H9 (cell line): ENCODE measurements at regions not wholly inside any gene's neighbourhood (a gene's known extent, or its start where the extent isn't known, plus 50 kb on each side); places are given as distances from the start of the nearest gene placed in this dataset.

Source experiments
- DNase-seq: peaks from one replicate; pipeline ENCODE4 v3.0.0-alpha.2; 2017
- H2AFZ ChIP-seq: one replicate; pipeline ENCODE4 v1.6.1; 2013; ENCODE audit warnings: mild to moderate bottlenecking, low read length, control low read depth, moderate library complexity
- H2AK5ac ChIP-seq: 2 replicates; pipeline ENCODE4 v1.6.1; 2013; ENCODE audit warnings: low read length, control low read depth, mixed read lengths; ENCODE audit not compliant: insufficient read length
- H2BK120ac ChIP-seq: one replicate; pipeline ENCODE4 v1.6.1; 2013; ENCODE audit warnings: low read depth, mild to moderate bottlenecking, low read length, control low read depth, inconsistent platforms; ENCODE audit not compliant: poor library complexity, severe bottlenecking
- H2BK12ac ChIP-seq: 2 replicates; pipeline ENCODE4 v1.6.1; 2013; ENCODE audit warnings: low read length, control low read depth, mixed read lengths, low read depth; ENCODE audit not compliant: insufficient read length
- H2BK15ac ChIP-seq: 2 replicates; pipeline ENCODE4 v1.6.1; 2013; ENCODE audit warnings: low read depth, low read length, control low read depth
- H2BK20ac ChIP-seq: one replicate; pipeline ENCODE4 v1.6.1; 2013; ENCODE audit warnings: low read depth, mild to moderate bottlenecking, low read length, control low read depth, inconsistent platforms; ENCODE audit not compliant: poor library complexity, severe bottlenecking
- H2BK5ac ChIP-seq: 2 replicates; pipeline ENCODE4 v1.6.1; 2013; ENCODE audit warnings: low read length, control low read depth, mixed read lengths; ENCODE audit not compliant: insufficient read length
- H3K14ac ChIP-seq: 2 replicates; pipeline ENCODE4 v1.6.1; 2013; ENCODE audit warnings: low read length, control low read depth; ENCODE audit not compliant: insufficient read depth
- H3K18ac ChIP-seq: 2 replicates; pipeline ENCODE4 v1.6.1; 2013; ENCODE audit warnings: low read depth, mild to moderate bottlenecking, mixed read lengths, low read length, control low read depth; ENCODE audit not compliant: insufficient read length
- H3K23ac ChIP-seq: 2 replicates; pipeline ENCODE4 v1.6.1; 2013; ENCODE audit warnings: low read length, control low read depth, mixed read lengths, low read depth; ENCODE audit not compliant: insufficient read length
- H3K23me2 ChIP-seq: 2 replicates; pipeline ENCODE4 v1.6.1; 2013; ENCODE audit warnings: low read depth, mild to moderate bottlenecking, mixed read lengths, low read length, control low read depth; ENCODE audit not compliant: insufficient read length, poor library complexity, severe bottlenecking
- H3K27ac ChIP-seq: 2 replicates; pipeline ENCODE4 v1.5.1; 2013; ENCODE audit warnings: low read length, control low read depth, mixed read lengths, low read depth; ENCODE audit not compliant: insufficient read length
- H3K27me3 ChIP-seq: 2 replicates; pipeline ENCODE4 v1.6.1; 2013; ENCODE audit warnings: low read length, control low read depth, inconsistent platforms; ENCODE audit not compliant: insufficient read depth
- H3K4ac ChIP-seq: 2 replicates; pipeline ENCODE4 v1.6.1; 2013; ENCODE audit warnings: low read depth, mild to moderate bottlenecking, control low read depth, inconsistent platforms, low read length, moderate library complexity
- H3K4me1 ChIP-seq: 2 replicates; pipeline ENCODE4 v1.6.1; 2013; ENCODE audit warnings: low read length, control low read depth, inconsistent platforms; ENCODE audit not compliant: insufficient read depth
- H3K4me2 ChIP-seq: 2 replicates; pipeline ENCODE4 v1.6.1; 2013; ENCODE audit warnings: low read length, control low read depth, mixed read lengths; ENCODE audit not compliant: insufficient read length, insufficient read depth
- H3K56ac ChIP-seq: 2 replicates; pipeline ENCODE4 v1.6.1; 2013; ENCODE audit warnings: low read depth, mild to moderate bottlenecking, mixed read lengths, low read length, control low read depth; ENCODE audit not compliant: insufficient read length
- H3K79me1 ChIP-seq: 2 replicates; pipeline ENCODE4 v1.6.1; 2013; ENCODE audit warnings: low read depth, mild to moderate bottlenecking, moderate library complexity, low read length, control low read depth, inconsistent platforms; ENCODE audit not compliant: insufficient read depth, poor library complexity, severe bottlenecking
- H3K79me2 ChIP-seq: 2 replicates; pipeline ENCODE4 v1.6.1; 2013; ENCODE audit warnings: low read length, control low read depth, inconsistent platforms; ENCODE audit not compliant: insufficient read depth
- H3K9ac ChIP-seq: 2 replicates; pipeline ENCODE4 v1.6.1; 2013; ENCODE audit warnings: low read length, control low read depth, mixed read lengths; ENCODE audit not compliant: insufficient read length; ENCODE audit errors: extremely low read depth
- H3K9me3 ChIP-seq: one replicate; pipeline ENCODE4 v1.6.1; 2013; ENCODE audit warnings: low read depth, low read length, inconsistent platforms; ENCODE audit not compliant: control insufficient read depth
- H3T11ph ChIP-seq: one replicate; pipeline ENCODE4 v1.6.1; 2013; ENCODE audit warnings: mild to moderate bottlenecking, low read length, control low read depth, inconsistent platforms
- H4K20me1 ChIP-seq: one replicate; pipeline ENCODE4 v1.6.1; 2013; ENCODE audit not compliant: control insufficient read depth, insufficient read length, insufficient read depth
- H4K5ac ChIP-seq: 2 replicates; pipeline ENCODE4 v1.6.1; 2013; ENCODE audit warnings: low read depth, mild to moderate bottlenecking, mixed read lengths, low read length, control low read depth; ENCODE audit not compliant: insufficient read length
- H4K8ac ChIP-seq: replicated peaks from 2 replicates; pipeline ENCODE4 v1.6.1; 2013; ENCODE audit warnings: low read length, control low read depth, mixed read lengths, low read depth; ENCODE audit not compliant: insufficient read length
- H4K91ac ChIP-seq: 2 replicates; pipeline ENCODE4 v1.6.1; 2013; ENCODE audit warnings: low read depth, mild to moderate bottlenecking, moderate library complexity, mixed read lengths, low read length, control low read depth; ENCODE audit not compliant: insufficient read length
- H3K27ac Mint-ChIP-seq, 3 experiments: 2 replicates in 2 of 3; 3 replicates in 1 of 3; pipeline ENCODE4 v1.8.0; 2020 to 2021; ENCODE audit warnings: mixed read lengths in 3 of 3, mild to moderate bottlenecking in 1 of 3, moderate library complexity in 1 of 3
- H3K27me3 Mint-ChIP-seq: 2 replicates; pipeline ENCODE4 v1.8.0; 2021; ENCODE audit warnings: low read depth, mild to moderate bottlenecking, moderate library complexity, mixed read lengths
- H3K36me3 Mint-ChIP-seq, 3 experiments: 2 replicates in 2 of 3; 3 replicates in 1 of 3; pipeline ENCODE4 v1.8.0; 2020 to 2021; ENCODE audit warnings: low read depth in 3 of 3, mixed read lengths in 3 of 3; ENCODE audit not compliant: insufficient read depth in 1 of 3
- H3K4me1 Mint-ChIP-seq, 2 experiments: 2 replicates each; pipeline ENCODE4 v1.8.0; 2020; ENCODE audit warnings: mixed read lengths in 2 of 2
- H3K4me3 Mint-ChIP-seq, 2 experiments: 2 replicates in 1 of 2; 3 replicates in 1 of 2; pipeline ENCODE4 v1.8.0; 2020 to 2021; ENCODE audit warnings: mild to moderate bottlenecking in 2 of 2, mixed read lengths in 2 of 2, moderate library complexity in 1 of 2
- H3K9me3 Mint-ChIP-seq, 2 experiments: 2 replicates in 1 of 2; 3 replicates in 1 of 2; pipeline ENCODE4 v1.8.0; 2020; ENCODE audit warnings: mild to moderate bottlenecking in 2 of 2, mixed read lengths in 2 of 2, moderate library complexity in 1 of 2
- CTCF ChIP-seq: fragments of 200-600 bp; sonication (generic); conservative IDR thresholded peaks from 3 replicates; pipeline ENCODE4 v1.8.0; 2021; ENCODE audit warnings: antibody characterized with exemption, mild to moderate bottlenecking
- whole genome bisulfite sequencing: extraction: QIAGEN DNeasy Blood & Tissue Kit; methylation state at CpG from one replicate; pipeline ENCODE4 v1.1.7; 2013; ENCODE audit warnings: missing lambda C conversion rate, low lambda C conversion rate, mixed read lengths; ENCODE audit not compliant: insufficient read length; ENCODE audit errors: extremely low coverage; 5-methylcytosine and 5-hydroxymethylcytosine counted together

GRCh38 chr14:106665814-106666213 lies 1139.4 kb downstream of the TMEM121 start:
- no peak overlapping the region; a peak in 1 of 7 replicates for H3K27ac Mint-ChIP-seq
- no peak overlapping the region for H3T11ph ChIP-seq

More at GRCh38 chr14:106665814-106666213, 1139.4 kb downstream of the TMEM121 start:
- Histone ChIP-seq H3K56ac (no peak overlapping the region), H3K9me3 (peaks cover 90% of the 10 kb centered on the region), H3K27me3 (peaks cover 2% of the 10 kb centered on the region; the same call in 1 of the 2 replicates), H2BK120ac (no peak overlapping the region), H3K27ac (no peak overlapping the region), H3K4ac (no peak overlapping the region), H2BK5ac (no peak overlapping the region), H2AFZ (no peak overlapping the region), H4K5ac (no peak overlapping the region), H3K4me1 (no peaks in the 10 kb centered on the region), H2BK12ac (no peak overlapping the region), H2AK5ac (no peak overlapping the region), H3K23ac (no peak overlapping the region), H3K14ac (no peak overlapping the region), H3K79me1 (no peaks in the 10 kb centered on the region), H4K91ac (no peak overlapping the region), H2BK20ac (no peak overlapping the region), H3K23me2 (no peaks in the 10 kb centered on the region), H3K79me2 (no peaks in the 10 kb centered on the region), H3K4me2 (no peak overlapping the region), H3K18ac (no peak overlapping the region), H2BK15ac (no peak overlapping the region), H4K20me1 (no peaks in the 10 kb centered on the region), H4K8ac (no peak overlapping the region), H3K9ac (no peak overlapping the region)
- Mint-ChIP-seq H3K4me1 (no peaks in the 10 kb centered on the region), H3K9me3 (peaks cover 83 to 92% of the 10 kb centered on the region in 2 experiments), H3K4me3 (no peak overlapping the region), H3K36me3 (peaks cover 14 to 23% (median 15%) of the 10 kb centered on the region in 3 experiments), H3K27me3 (no peaks in the 10 kb centered on the region)
- TF ChIP-seq CTCF, result no peak
- no CpG with 5 or more reads among the region's 15 CpGs for WGBS
- DNase-seq, result no peak
